ENCODE measurements at regions not wholly inside any gene's neighbourhood (a gene's known extent, or its start where the extent isn't known, plus 50 kb on each side); places are given as distances from the start of the nearest gene placed in this dataset.
A peak's percentile ranks its signal among the peaks of the same experiment; 100 is the strongest.

DNA sequence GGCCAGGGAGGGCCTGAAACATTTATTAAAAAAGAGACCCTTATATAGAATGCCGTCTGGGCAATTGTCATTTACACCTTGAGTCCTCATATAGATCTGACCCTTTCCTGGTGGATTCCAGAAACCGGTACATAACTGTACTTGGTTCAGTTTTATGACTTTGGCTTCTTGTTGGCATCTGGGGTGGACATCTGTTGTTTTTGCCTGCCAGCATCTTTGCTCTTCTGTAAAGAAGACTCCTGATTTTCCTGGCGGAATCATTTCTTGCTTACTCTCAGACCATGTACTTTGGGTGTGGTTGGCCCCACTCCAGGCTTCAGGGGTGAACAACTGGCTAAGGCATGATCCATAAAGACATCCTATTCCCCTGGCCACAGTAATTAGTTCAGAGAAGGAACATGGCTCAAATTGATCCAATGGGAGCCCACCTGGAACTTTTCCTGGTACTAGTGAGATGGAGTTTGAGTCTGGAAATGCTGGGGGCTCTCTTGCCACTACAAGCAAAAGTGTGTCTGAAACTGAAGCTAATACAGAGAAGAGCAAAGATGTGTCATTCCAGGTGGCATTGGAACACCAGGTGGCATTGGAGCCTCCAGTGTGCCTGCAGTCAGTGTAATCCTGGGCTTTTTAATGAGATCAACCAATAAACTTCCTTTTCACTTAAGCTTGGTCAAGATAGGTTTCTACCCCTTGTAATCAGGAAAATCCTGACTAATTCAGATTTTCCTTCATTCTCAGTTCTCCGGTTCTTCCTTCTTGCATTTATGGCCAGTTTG lies 332.5 kb upstream of the CAMK1G start:
- ATAC-seq = no peak
- H3K27ac Mint-ChIP-seq = no peak overlapping the region
- H3K36me3 Mint-ChIP-seq = no peaks in the 10 kb centered on the region
- peaks cover 6 to 7% of the 10 kb centered on the region in 2 donors for H3K9me3 Mint-ChIP-seq
- DNase-seq (ENCODE audit: low spot score in 2 of 2) = no peak

DNA sequence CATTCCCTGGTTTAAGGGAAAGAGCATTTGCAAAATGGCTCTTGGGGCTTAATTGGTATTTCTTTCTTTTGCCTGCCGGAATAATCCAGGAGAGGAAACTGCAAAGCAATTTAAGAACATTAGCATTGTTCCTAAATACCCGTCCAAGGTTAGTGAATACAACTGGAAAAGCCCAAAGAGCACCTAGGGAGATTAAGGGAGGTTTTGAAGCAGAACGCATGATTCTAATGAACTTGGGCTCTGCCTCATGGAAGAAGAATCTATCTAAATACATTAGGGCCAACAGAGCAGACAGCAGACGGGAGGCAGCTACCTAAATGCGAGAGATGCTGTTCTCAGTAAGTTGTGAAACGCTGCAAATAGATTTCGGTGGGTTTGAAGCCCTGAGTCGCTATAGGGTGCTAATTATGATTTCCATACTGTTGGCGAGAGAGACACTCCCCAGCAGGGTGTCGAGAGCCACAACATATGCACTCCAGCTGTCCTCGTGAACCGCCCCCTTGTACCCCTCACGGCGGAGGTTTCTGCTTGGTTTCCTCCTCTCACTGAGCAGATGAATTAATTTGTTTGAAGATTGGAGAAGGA lies 326.7 kb upstream of the CAMK1G start:
- Mint-ChIP-seq H3K27ac (no peak overlapping the region), H3K36me3 (peaks cover 0 to 5% of the 10 kb centered on the region in 2 donors), H3K9me3 (peaks cover 21 to 22% of the 10 kb centered on the region in 2 donors)
- ATAC-seq (no peak), DNase-seq (ENCODE audit: low spot score in 2 of 2) (no peak)

DNA sequence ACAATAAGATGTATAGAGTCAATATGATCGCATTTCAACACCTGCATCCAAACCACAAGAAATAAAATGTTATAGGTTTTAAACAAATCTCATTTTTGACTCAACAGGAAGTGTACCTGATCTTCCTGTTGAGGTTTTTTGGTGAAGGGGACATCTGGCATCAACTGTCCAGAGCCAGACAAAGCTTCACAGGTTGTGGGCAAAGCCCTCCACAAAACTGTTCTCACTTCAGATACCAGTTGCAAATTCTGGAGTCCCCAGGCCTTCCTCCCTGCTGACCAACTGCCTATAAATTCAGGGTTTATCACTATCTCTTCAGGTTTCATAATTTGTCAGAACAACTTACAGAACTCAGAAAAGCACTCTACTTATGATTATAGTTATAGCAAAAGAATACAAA lies 326.1 kb upstream of the CAMK1G start:
- ATAC-seq = peak in 1 of 2 donors; percentile 16
- DNase-seq (ENCODE audit: low spot score in 2 of 2) = no peak
- H3K36me3 Mint-ChIP-seq = peaks cover 0 to 5% of the 10 kb centered on the region in 2 donors
- H3K27ac Mint-ChIP-seq = no peak overlapping the region
- H3K9me3 Mint-ChIP-seq = peaks cover 21 to 22% of the 10 kb centered on the region in 2 donors

DNA sequence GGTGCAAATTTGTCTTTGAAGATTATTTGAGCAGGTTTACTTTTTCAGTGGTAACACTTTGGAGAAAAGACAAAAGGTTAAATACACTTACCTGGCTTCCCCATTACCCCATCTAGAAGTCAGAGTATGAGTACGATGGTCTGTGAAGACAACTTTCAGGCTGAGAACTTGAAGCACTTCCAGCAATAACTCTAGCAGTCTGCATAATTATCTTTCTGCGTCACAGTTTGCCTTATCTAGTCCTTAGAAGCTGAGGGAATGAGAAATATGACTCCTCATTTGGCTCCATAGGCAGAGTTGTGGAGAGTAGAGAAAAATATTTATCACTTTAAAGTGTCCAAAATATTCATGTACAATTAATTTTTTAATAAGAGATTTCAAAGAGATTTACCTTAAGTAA lies 323.4 kb upstream of the CAMK1G start:
- DNase-seq (ENCODE audit: low spot score in 2 of 2) = no peak
- Mint-ChIP-seq H3K27ac (no peak overlapping the region), H3K36me3 (peaks cover 0 to 5% of the 10 kb centered on the region in 2 donors), H3K9me3 (peaks cover 19% of the 10 kb centered on the region in 2 donors)
- ATAC-seq = no peak

DNA sequence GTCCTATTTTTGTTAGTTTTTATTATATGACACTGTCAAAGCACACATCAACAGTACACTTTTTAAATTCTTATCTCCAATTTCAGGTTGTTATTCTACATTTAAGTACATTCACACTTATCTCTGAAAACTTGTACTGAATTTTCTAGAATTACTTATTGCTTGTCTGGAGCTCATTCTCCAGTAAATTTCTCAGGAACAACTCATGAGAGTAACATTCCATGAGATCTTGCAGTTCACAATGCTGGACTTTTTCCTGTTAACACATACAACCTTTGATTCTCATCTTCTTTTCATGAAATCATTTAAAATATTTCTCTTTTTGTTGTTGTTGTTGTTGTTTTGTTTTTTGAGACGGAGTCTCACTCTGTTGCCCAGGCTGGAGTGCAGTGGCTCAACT lies 320.9 kb upstream of the CAMK1G start:
- Mint-ChIP-seq H3K9me3 (peaks cover 7 to 12% of the 10 kb centered on the region in 2 donors), H3K27ac (no peak overlapping the region), H3K36me3 (peaks cover 0 to 5% of the 10 kb centered on the region in 2 donors)
- DNase-seq (ENCODE audit: low spot score in 2 of 2) (no peak), ATAC-seq (no peak)

DNA sequence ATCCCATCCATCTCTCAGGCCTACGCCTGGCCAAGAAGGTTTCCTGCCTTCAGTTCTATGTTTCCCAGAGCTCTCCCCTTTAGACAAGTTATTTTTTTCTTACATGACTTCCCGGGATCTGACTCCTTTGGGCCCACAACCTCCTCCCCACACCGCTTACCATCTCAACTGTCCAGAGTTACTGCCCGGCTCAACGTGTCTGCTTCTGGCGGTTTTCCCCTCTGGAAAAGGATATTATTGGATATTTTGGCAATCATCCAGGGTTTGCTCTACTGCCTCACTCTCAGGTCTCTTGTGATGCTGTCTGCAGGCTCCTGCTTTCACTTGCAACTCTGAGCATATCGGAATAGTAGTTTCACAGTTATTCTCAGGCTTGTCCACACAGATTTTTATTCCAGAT lies 318.2 kb upstream of the CAMK1G start:
- no peaks in the 10 kb centered on the region for H3K36me3 Mint-ChIP-seq
- no peak for ATAC-seq
- no peak for DNase-seq (ENCODE audit: low spot score in 2 of 2)
- no peak overlapping the region for H3K27ac Mint-ChIP-seq
- no peaks in the 10 kb centered on the region for H3K9me3 Mint-ChIP-seq

DNA sequence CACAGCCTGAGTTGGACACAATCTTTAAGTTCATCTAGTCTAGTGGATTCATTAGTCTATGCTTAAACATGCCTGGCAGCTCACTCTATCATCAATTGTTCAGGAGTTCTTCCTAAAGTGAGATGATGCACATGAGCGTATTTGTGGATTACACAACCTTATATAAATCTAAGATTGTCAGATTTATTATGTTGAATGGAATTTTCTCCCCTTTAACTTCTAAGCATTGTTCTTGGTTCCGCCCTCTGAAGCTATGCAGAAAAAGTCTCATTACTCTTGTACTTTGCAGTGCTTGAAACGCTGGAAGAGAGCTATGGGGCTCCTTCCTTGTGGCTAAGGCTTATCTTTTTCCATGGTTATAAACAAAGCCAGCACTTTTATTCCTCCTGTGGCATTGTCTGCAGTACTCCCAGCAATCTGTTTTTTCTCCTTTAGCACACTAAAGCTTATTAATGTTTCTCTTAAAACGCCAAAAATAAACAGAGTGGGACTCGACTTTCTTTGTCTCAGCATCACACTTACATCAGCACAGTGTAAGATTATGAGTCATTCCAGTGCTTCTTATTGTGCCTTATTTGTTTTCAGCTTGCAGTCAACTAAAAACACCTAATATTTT lies 316.8 kb upstream of the CAMK1G start:
- ATAC-seq = no peak
- Mint-ChIP-seq H3K27ac (no peak overlapping the region), H3K36me3 (no peaks in the 10 kb centered on the region), H3K9me3 (peaks cover 0 to 4% of the 10 kb centered on the region in 2 donors)
- DNase-seq (ENCODE audit: low spot score in 2 of 2) = no peak

DNA sequence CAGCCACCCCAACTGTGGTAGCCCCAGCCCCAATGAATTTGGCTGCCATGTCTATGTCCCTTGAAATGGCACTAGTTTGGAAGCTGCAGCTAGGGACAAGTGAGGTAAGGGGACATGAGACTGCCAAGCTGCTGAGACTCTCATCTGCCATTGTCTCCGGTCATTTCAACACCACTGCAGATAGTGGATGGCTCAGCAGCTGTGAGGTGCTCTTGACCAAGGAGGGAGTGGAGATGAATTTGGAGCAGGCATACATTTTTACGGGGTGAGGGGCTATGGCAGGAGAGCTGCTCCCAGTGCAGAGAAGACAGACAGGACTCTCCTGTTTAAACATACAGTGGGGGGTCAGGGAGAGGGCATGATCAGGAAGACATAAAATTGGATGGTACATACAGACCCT lies 315.5 kb upstream of the CAMK1G start:
- H3K27ac Mint-ChIP-seq = no peak overlapping the region
- no peaks in the 10 kb centered on the region for H3K36me3 Mint-ChIP-seq
- peaks cover 0 to 4% of the 10 kb centered on the region in 2 donors for H3K9me3 Mint-ChIP-seq
- ATAC-seq = no peak
- DNase-seq (ENCODE audit: low spot score in 2 of 2) = no peak

DNA sequence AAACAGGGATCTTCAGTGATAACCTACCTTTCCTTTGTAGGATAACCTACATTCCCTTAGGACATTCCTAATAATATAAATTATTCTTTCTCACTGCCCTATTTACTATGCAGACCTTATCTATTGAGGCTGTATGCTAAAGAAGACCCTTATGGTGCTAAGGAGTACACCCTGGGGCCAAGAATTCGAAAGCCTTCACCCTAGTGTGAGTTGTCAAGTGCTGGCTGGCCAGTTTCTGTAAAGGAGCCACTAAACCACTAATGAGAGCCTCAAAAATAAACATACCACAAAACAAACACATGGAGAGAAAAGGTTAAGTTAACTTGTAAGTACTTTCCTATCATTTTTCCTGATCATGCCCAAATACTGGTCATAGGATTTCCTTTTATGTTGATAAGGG lies 315.0 kb upstream of the CAMK1G start:
- Mint-ChIP-seq H3K36me3 (no peaks in the 10 kb centered on the region), H3K9me3 (peaks cover 0 to 4% of the 10 kb centered on the region in 2 donors), H3K27ac (no peak overlapping the region)
- ATAC-seq = no peak
- no peak for DNase-seq (ENCODE audit: low spot score in 2 of 2)

DNA sequence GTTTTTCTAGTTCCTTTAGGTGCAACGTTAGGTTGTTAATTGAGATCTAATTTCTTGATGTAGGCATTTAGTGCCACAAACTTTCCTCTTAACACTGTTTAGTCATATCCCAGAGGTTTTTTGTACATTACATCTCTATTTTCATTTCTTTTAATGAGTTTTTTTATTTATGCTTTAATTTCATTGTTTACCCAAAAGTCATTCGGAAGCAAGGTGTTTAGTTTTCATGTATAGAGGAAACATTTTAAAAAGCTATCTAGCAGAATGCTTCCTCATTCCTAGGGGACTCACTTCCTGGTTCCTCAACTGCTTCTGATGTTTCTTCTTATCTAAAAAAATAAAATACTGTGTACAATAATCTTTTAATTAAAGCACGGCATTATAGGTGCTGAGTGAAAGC lies 307.2 kb upstream of the CAMK1G start:
- H3K36me3 Mint-ChIP-seq = no peaks in the 10 kb centered on the region
- H3K9me3 Mint-ChIP-seq = peaks cover 4 to 8% of the 10 kb centered on the region in 2 donors
- DNase-seq (ENCODE audit: low spot score in 2 of 2) (no peak), ATAC-seq (no peak)
- no peak overlapping the region for H3K27ac Mint-ChIP-seq

DNA sequence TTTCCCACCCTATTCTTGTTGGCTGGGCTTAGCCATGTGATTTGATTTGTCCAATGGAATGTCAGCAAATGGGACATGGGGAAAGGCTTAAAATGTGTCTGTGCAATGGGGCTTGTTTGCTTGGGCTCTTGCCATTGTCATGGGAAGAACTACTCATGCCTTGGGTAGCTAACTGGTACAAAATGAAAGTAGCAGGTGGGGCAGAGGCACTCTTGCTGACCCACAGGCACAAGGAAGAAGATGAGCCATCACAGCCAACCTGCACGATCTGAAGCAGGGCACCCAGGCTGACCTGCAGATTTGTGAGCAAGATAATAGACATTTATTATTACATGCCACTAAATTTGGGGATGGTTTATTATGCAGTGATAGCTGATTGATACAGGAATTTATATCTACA lies 305.9 kb upstream of the CAMK1G start:
- no peaks in the 10 kb centered on the region for H3K36me3 Mint-ChIP-seq

DNA sequence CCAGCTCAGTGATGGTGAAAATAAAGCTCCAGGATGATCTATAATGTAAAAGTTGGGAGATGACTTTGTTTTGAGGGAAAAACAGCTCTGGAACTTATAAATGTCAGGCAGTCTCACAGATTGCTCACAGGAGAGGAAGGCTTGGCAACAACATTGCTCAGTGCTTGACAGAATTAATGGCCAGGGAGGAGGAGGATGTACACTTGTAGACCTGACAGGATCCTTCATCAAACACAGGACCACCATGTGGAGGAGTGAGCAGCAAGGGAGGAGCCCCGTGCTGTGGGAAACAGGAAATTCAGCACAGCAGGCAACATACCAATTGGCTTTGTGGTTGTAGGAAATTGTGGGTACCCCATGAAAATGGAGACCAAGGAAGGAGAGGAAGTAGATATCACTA lies 291.8 kb upstream of the CAMK1G start:
- no peak for ATAC-seq
- Mint-ChIP-seq H3K27ac (no peak overlapping the region), H3K36me3 (no peaks in the 10 kb centered on the region), H3K9me3 (no peaks in the 10 kb centered on the region)
- DNase-seq (ENCODE audit: low spot score in 2 of 2) = no peak

More for the DNA sequence above, 305.9 kb upstream of the CAMK1G start:
- ATAC-seq (no peak), DNase-seq (ENCODE audit: low spot score in 2 of 2) (no peak)
- Mint-ChIP-seq H3K9me3 (peaks cover 4 to 7% of the 10 kb centered on the region in 2 donors), H3K27ac (no peak overlapping the region)

DNA sequence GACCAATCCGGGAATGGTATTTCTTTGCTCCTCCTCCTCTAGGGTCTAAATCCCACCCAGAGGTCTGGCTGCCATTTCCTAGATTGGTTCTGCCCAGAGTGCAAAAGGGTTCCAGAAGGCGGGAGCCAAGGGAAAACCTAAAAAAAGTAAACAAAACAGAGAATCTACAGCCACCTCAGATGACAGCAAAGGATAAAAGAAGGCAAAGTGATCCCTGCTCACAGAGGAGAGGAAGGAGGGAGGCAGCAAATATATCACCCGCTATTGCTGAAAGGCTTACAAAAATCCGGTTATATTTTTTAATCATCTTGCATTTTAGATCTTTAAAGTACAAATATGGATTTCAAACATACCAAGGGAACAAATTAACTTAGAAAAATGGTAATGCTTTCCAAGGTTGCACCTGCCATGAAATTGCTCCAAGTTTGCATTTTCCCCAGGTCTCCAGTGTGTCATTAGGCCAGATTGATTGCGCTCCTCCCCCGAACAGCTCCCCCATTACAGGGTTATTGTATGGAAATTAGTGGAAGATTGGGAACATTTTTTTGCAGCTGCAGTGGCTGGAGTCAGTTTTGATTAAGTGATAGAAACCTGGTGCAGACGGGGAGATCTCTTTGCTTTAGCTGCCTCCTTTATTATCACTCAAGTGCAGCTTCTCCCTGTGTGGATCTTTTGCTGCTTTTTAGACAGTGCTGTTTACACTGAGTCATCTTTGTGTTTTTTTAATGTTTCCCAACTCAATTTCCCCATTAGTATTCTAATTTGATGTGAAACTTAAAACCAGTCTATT lies 280.5 kb upstream of the CAMK1G start:
- ATAC-seq = no peak
- Mint-ChIP-seq H3K9me3 (no peaks in the 10 kb centered on the region), H3K36me3 (no peaks in the 10 kb centered on the region), H3K27ac (no peak overlapping the region)
- no peak for DNase-seq (ENCODE audit: low spot score in 2 of 2)

DNA sequence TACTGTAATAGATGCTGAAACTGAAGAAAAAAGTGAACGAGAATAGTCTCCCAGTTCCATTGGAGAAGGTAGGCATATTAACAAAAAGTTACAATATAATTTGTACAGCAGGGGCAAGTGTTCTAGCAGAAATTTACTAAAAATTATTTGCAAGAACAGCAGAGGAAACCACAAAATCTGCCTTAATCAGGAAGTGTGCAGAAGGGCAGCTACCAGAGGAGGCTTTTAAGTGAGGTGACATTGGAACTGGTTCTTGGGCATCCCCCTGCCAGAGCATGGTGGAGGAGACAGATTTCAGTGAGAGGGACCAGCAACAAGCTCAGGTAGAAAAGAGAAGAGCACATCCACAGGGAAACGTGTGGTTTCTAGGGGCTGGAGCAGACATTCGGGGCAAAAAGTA lies 279.3 kb upstream of the CAMK1G start:
- Mint-ChIP-seq H3K27ac (no peak overlapping the region), H3K9me3 (no peaks in the 10 kb centered on the region), H3K36me3 (no peaks in the 10 kb centered on the region)
- DNase-seq (ENCODE audit: low spot score in 2 of 2) (no peak), ATAC-seq (no peak)

DNA sequence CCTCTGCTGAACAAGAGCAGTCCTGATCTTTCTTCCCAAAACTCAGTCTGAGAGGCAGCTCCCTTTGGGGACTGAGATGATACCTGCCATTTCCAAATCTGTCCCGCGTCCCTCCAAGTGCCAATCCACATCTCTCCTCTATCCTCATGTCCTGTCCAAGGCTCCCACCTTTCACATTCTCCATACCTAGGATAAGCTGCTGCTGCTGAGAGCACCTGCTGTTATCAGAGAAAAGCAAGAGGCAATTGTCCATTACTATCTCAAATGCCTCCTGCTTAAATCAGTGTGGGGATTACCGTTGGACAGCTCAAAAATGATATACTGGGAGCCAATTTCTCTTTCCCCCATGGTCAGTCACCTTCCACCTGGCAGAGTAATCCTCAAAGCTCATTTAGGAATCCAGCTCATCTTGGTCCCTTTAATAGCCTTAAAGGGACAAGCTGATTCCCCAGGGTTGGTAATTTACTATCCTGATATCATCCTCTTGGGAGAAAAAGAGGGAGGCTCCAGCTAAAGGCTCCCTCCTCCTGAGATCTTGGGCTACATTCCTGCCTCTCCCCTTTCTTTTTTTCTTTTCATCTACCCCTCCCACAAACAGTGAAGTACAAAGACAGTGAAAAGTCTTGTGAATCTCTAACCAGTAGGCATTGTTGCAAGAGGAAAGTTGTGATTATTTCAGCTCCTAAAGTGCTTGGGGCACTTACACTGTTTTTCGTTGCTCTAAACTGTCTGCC lies 278.1 kb upstream of the CAMK1G start:
- H3K36me3 Mint-ChIP-seq = no peaks in the 10 kb centered on the region
- no peaks in the 10 kb centered on the region for H3K9me3 Mint-ChIP-seq
- no peak for ATAC-seq
- no peak for DNase-seq (ENCODE audit: low spot score in 2 of 2)
- H3K27ac Mint-ChIP-seq = no peak overlapping the region

DNA sequence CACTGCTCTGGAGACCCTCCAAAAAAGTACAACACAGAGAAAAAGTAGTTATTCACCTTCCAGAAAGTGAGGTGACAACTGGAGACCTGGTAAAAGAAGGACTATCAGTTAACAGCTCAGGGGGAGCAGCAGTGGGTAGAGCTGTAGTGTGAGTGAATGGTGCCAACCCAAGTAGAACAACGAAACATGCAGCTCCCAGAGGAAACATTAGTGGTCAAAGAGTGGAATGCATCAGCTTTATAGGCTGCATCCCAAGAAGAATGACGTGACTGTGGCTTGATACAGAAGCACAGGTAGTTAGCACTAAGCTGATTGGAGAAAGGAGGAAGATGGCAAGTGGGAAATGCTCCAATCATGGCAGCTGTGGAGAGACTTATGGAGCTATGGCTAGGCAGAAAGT lies 275.7 kb upstream of the CAMK1G start:
- Mint-ChIP-seq H3K36me3 (no peaks in the 10 kb centered on the region), H3K27ac (no peak overlapping the region), H3K9me3 (no peaks in the 10 kb centered on the region)
- DNase-seq (ENCODE audit: low spot score in 2 of 2) (no peak), ATAC-seq (no peak)

Data from activated naive CD4-positive, alpha-beta T cell treated with anti-CD3 and anti-CD28 coated beads, Interleukin-2, amount 50 U/mL, for 72 hours (primary cell).